DND-41 (cell line): ENCODE measurements at regions not wholly inside any gene's neighbourhood (a gene's known extent, or its start where the extent isn't known, plus 50 kb on each side); places are given as distances from the start of the nearest gene placed in this dataset.

Experiments used
- CTCF ChIP-seq: IDR thresholded peaks from 2 replicates; pipeline ENCODE4 v1.5.1; 2012; ENCODE audit warnings: borderline replicate concordance, low read length, moderate library complexity, mild to moderate bottlenecking; ENCODE audit not compliant: poor library complexity, severe bottlenecking; ENCODE audit errors: extremely low read depth
- EZH2 ChIP-seq: IDR thresholded peaks from 3 replicates; pipeline ENCODE4 v1.6.1; 2012; ENCODE audit warnings: borderline replicate concordance, low read depth, mild to moderate bottlenecking, moderate library complexity, low read length, inconsistent platforms; ENCODE audit not compliant: severe bottlenecking

GRCh38 chr2:157164891-157165290 is 92.6 kb upstream of the GALNT5 start:
- TF ChIP-seq EZH2 (no peak), CTCF (no peak)
